Superior temporal gyrus (tissue), 1 donor: ENCODE measurements at regions not wholly inside any gene's neighbourhood (a gene's known extent, or its start where the extent isn't known, plus 50 kb on each side); places are given as distances from the start of the nearest gene placed in this dataset.
"Not testable (repeated sequence)": the region's sequence is repeated elsewhere in the genome, so short reads cannot be mapped to it uniquely, and the experiment has no call there.

Experiments
- DNase-seq: peaks from one replicate; pipeline ENCODE4 v3.0.0-alpha.2; 2016; ENCODE audit errors: extremely low spot score

GRCh38 chr6:11486959-11487358, 50.6 kb upstream of the TMEM170B start:
- no peak for DNase-seq

DNA sequence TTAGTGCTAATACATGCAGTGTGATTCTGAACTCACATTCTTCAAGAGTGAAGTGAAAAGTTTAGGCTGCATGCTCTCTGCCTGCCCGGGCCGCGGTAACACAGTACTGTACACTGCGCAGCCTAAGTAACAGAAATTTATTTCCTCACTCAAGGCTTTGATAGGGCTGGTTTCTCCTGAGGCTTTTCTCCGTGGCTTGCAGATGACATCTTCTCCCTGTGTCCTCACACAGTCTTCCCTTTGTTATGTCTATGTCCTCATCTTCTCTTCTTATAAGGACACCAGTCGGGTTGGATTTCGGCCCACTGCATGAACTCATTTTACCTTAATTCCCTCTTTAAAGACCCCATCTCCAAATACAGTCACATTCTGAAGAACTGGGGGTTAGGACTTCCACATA, 51.1 kb upstream of the TMEM170B start:
- DNase-seq, result no peak

DNA sequence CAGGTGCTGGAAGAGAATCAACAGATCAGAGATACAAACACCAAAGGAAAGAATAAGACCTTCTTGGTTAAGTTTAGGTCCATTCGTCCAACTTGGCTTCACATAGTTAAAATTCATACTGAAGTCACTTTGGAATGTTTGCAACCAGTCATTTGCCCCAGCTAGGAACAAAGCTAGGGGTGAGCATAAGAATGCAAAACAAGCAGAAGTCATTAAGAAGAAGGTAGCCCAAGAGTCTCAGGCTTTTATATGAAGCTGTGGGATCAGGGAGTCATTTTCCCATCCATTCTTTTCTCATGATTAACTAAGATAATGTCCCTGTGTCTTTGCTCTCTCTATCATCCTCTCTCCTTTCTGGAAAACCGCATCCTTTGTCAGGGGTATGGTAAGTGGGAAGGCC, 51.5 kb upstream of the TMEM170B start:
- no peak for DNase-seq

DNA sequence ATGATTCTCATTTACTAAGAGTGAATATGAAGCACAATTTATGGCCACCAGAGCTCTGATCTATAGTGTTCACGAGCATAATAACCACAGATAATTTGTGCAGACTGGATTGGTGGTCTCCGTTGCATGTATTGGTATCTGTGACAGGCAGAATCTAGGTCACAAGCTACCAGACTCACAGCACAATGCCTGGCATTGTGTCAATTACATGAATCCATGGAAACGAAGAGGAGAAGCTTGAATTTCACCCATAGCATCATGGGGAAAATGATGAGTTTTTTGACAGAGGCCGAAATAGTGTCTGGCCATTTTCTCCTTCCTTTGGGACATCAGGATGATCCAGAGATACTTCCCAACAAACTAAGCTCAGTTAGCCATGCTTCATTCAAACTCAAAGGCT, 52.3 kb upstream of the TMEM170B start:
- DNase-seq, result no peak

GRCh38 chr6:11484441-11484840, 53.1 kb upstream of the TMEM170B start:
- no peak for DNase-seq

DNA sequence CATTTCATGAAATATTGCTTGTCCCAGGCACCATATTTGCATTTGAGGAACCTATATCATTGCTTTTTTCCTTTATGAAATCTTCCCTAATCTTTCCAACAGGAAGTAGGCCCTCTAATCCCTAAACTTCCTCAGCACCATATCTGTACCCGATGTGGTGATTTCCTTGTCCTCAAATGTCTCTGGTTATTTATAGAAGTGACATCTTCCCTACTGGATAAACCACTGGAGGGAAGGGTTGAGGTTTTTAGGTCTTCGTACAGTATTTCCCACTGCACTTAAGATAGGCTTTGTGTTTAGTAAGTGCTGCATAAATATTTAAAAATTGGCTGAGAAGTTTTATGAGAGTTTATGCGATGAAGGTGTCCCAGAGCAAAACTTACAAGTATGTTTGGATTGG, 54.9 kb upstream of the TMEM170B start:
- DNase-seq, result no peak

GRCh38 chr6:11480541-11480940, 57.0 kb upstream of the TMEM170B start:
- no peak for DNase-seq

GRCh38 chr6:11479296-11479695, 58.3 kb upstream of the TMEM170B start:
- no peak for DNase-seq

GRCh38 chr6:11478586-11478985, 59.0 kb upstream of the TMEM170B start:
- no peak for DNase-seq

- DNase-seq, result no peak
Measured at GRCh38 chr6:11475016-11475415, 62.5 kb upstream of the TMEM170B start.

DNA sequence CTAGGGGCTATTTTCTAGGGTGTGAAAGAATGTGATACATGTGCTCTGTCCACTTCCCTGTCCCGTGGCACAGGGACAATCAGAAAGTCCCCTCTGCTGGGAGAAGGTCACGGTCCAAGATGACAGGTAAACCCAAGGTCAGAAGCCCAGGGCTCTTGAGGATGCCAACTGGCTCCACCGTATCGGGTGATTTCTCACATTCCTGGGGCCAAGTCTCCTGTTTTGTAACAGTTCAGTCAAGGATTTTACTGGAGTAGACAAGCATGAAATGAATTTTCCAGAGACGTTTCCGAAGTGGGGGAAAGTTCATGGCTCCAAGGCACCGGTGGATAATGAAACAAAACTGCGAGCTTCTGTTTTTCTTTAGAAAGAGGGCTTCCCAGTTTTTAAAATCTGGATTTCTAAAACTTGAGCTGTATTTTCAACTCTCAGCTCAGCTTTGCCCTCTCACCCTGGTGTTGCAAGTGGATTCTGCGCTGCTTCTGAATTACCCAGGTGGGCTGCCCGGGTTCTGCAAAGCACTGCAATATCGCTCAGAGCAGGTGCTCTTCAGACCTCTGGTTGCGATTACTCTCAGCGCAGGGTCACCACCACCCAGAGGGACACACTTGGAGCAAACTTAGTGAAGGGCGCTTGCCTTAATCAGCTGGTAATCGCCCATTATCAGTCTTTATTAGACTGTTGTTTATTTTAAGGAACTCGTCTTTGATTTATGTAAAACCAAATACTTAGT, 64.4 kb upstream of the TMEM170B start:
- DNase-seq, result no peak

- DNase-seq, result no peak
Measured at GRCh38 chr6:11471261-11471660, 66.3 kb upstream of the TMEM170B start.

DNA sequence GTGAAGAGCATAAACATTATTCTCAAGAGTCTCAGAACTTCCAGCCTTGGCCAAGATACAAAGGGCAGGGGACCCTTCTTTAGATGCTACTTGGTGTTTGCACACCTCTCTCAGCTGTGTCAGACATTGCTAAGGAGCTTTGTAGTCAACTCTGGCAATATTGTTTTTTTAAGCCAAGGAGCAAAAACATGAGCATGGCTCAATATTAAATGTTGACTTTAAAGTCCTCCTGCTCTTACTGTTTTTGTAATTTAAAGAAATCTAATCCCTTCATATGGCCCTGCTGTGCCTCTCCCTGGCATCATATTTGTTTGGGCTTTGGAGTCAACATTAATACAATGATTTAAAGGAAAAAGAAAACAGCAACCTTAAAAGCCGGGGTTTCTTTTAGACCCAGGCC, 67.9 kb upstream of the TMEM170B start:
- DNase-seq, result no peak

GRCh38 chr6:11468271-11468670, 69.3 kb upstream of the TMEM170B start:
- not testable (repeated sequence) for DNase-seq

GRCh38 chr6:11467364-11467763, 70.2 kb upstream of the TMEM170B start:
- DNase-seq, result no peak

GRCh38 chr6:11463398-11463780, 74.2 kb upstream of the TMEM170B start:
- no peak for DNase-seq

- DNase-seq, result no peak
Measured at GRCh38 chr6:11462742-11463397, 74.7 kb upstream of the TMEM170B start.

GRCh38 chr6:11460837-11461661, 76.5 kb upstream of the TMEM170B start:
- no peak for DNase-seq

DNA sequence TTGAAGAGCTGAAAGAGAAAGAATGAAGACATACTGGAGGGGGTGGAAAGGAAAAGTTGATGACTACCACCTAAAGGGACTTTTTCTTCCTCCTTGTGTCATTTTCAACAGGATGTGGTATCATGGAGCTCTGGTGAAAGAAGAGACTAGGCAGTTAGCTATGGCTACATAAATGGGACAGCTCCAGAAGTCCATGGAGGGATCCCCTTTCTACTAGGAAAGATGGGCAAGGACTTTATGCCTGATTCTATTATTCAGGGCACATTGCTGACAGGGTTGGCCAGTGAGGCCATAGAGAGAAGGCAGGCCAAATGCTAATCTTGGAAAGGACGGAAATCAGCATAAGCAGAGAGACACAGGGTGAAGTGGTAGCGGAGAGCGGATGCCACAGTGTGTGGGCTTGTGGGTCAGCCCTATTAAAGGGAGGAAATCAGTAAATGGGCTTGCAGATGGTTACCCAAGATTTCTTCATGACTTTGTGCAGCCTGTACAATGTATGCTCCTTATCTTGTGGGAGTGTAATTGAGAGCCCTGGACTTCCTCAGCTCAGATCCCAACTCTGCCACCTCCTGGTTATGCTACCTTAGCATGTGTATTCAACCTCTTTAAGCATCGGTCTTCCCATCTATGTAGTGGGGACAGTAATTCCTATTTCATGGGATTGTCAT, 77.4 kb upstream of the TMEM170B start:
- no peak for DNase-seq

- DNase-seq, result no peak
Measured at GRCh38 chr6:11459079-11459610, 78.4 kb upstream of the TMEM170B start.

- DNase-seq, result no peak
Measured at GRCh38 chr6:11458509-11458908, 79.0 kb upstream of the TMEM170B start.

- not testable (repeated sequence) for DNase-seq
Measured at GRCh38 chr6:11457422-11457821, 80.1 kb upstream of the TMEM170B start.
